Ovary (tissue), 3 donors: ENCODE measurements at regions not wholly inside any gene's neighbourhood (a gene's known extent, or its start where the extent isn't known, plus 50 kb on each side); places are given as distances from the start of the nearest gene placed in this dataset.

Source experiments
- CTCF ChIP-seq, 3 donors: fragments of 450-650 bp in 2 of 3; fragments of 200-600 bp in 1 of 3; IDR thresholded peaks; one replicate each; pipeline versions ENCODE4 v1.5.1 to v1.8.0; 2016 to 2022; ENCODE audit warnings: antibody characterized with exemption in 3 of 3, mild to moderate bottlenecking in 1 of 3
- POLR2A ChIP-seq: fragments of 450-650 bp; IDR thresholded peaks from one replicate; pipeline ENCODE4 v1.6.1; 2017; ENCODE audit warnings: antibody characterized with exemption, mild to moderate bottlenecking, moderate library complexity
- donor health status: DM: no; HTN: no; CAD: no.

GRCh38 chr5:98144710-98145109 lies 628.8 kb upstream of the RGMB start:
- no peak for TF ChIP-seq CTCF (IDR thresholded peaks at IDR 0.05)
- no peak for TF ChIP-seq POLR2A
